NT2/D1 (cell line): ENCODE measurements at regions not wholly inside any gene's neighbourhood (a gene's known extent, or its start where the extent isn't known, plus 50 kb on each side); places are given as distances from the start of the nearest gene placed in this dataset.
A peak's percentile ranks its signal among the peaks of the same experiment; 100 is the strongest.
"Not testable (repeated sequence)": the region's sequence is repeated elsewhere in the genome, so short reads cannot be mapped to it uniquely, and the experiment has no call there.

Experiments used
- DNase-seq: peaks from one replicate; pipeline ENCODE4 v3.0.0-alpha.2; 2011; ENCODE audit warnings: low read depth, low spot score
- H3K27me3 ChIP-seq: 2 replicates; pipeline ENCODE4 v1.6.0; 2011; ENCODE audit warnings: mild to moderate bottlenecking; ENCODE audit not compliant: insufficient read length, insufficient read depth
- H3K36me3 ChIP-seq: 2 replicates; pipeline ENCODE4 v1.6.1; 2011; ENCODE audit warnings: mild to moderate bottlenecking, low read length, mixed read lengths; ENCODE audit not compliant: insufficient read depth, insufficient read length
- H3K4me1 ChIP-seq: 2 replicates; pipeline ENCODE4 v1.5.1; 2011; ENCODE audit not compliant: insufficient read depth, insufficient read length
- H3K4me3 ChIP-seq: 2 replicates; pipeline ENCODE4 v1.5.1; 2011; ENCODE audit warnings: low read depth; ENCODE audit not compliant: insufficient read length
- H3K9ac ChIP-seq: 2 replicates; pipeline ENCODE4 v1.6.0; 2011; ENCODE audit warnings: low read depth; ENCODE audit not compliant: insufficient read length
- H3K9me3 ChIP-seq: 2 replicates; pipeline ENCODE4 v1.5.1; 2011; ENCODE audit warnings: mild to moderate bottlenecking, low read length; ENCODE audit not compliant: insufficient read depth
- SUZ12 ChIP-seq: IDR thresholded peaks from 2 replicates; pipeline ENCODE4 v1.6.1; 2011; ENCODE audit not compliant: insufficient read length, insufficient read depth; ENCODE audit errors: extremely low read depth
- YY1 ChIP-seq: IDR thresholded peaks from 2 replicates; pipeline ENCODE4 v1.6.1; 2011; ENCODE audit not compliant: insufficient read length, insufficient read depth
- ZNF274 ChIP-seq: IDR thresholded peaks from 2 replicates; pipeline ENCODE4 v1.6.1; 2011; ENCODE audit warnings: mild to moderate bottlenecking, low read depth, low read length

DNA sequence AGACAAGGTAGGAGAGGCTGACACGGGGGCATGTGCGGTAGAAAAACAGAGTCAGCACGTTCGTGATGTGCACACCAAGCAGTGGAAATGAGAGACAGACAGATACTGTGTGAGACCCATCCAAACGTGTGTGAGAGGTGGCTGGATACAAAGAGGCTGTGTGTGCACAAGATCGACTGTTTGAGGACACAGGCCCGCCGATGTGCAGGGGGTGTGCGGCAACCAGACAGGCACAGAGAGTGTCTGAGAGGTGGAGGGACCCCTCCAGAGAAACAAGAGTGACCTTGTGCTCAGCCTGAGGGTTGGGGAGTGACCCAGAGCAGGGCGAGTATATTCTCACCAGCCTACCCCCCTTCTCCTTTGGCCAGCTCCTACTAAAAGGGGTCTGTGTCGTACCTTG lies 97.8 kb upstream of the IPO9 start:
- no peak overlapping the region for H3K9ac ChIP-seq
- TF ChIP-seq SUZ12 = no peak
- TF ChIP-seq ZNF274 = no peak
- TF ChIP-seq YY1 = no peak
- H3K36me3 ChIP-seq = no peaks in the 10 kb centered on the region
- H3K4me1 ChIP-seq = peaks cover 10% of the 10 kb centered on the region
- no peaks in the 10 kb centered on the region for H3K9me3 ChIP-seq
- no peaks in the 10 kb centered on the region for H3K27me3 ChIP-seq
- DNase-seq = no peak
- H3K4me3 ChIP-seq = no peak overlapping the region

DNA sequence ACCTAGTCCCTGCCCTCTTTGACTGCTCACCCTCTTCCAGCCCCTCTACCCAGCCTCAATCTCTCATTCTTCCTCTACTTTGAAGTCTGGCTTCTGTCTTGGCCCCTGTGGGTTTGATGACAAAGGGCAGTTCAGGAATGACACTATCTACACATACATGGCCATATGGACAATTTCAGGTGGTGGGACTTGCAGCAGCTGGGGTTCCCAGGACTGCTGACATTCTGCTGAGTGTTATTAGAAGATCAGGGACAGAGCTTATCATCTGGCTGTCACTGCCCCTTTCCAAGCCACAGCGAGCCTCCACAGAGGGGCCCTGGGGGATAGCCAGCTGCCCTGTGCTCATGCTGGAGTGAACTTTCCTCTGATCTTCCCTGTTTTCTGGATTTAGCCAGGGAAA lies 97.4 kb upstream of the IPO9 start:
- Histone ChIP-seq H3K27me3 (no peaks in the 10 kb centered on the region), H3K9me3 (no peaks in the 10 kb centered on the region), H3K4me1 (peaks cover 14% of the 10 kb centered on the region), H3K36me3 (no peaks in the 10 kb centered on the region), H3K9ac (no peak overlapping the region), H3K4me3 (no peak overlapping the region)
- DNase-seq = no peak
- no peak for TF ChIP-seq ZNF274
- TF ChIP-seq YY1 = no peak
- TF ChIP-seq SUZ12 = no peak

- H3K27me3 ChIP-seq = no peaks in the 10 kb centered on the region
- H3K36me3 ChIP-seq = no peaks in the 10 kb centered on the region
- H3K9me3 ChIP-seq = no peaks in the 10 kb centered on the region
- TF ChIP-seq ZNF274 (no peak), YY1 (no peak)
- H3K9ac ChIP-seq = no peak overlapping the region
- peaks cover 21% of the 10 kb centered on the region for H3K4me1 ChIP-seq
- no peak overlapping the region for H3K4me3 ChIP-seq
- no peak for DNase-seq
Observed at GRCh38 chr1:201732351-201732750, 96.6 kb upstream of the IPO9 start.

DNA sequence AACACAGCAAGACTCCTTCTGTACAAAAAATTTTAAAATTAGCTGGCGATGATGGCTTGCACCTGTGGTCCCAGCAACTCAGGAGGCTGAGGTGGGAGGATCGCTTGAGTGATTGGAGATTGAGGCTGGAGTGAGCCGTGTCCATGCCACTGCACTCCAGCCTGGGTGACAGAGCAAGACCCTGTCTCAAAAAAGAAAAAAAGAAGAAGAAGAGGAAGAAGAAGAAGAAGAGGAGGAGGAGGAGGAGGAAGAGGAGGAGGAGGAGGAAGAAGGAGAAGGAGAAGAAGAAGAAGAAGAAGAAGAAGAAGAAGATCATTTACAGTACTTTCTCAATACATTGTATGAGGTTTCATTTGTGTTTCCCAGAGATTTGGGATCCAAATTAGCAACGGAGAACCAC lies 94.7 kb upstream of the IPO9 start:
- not testable (repeated sequence) for H3K36me3 ChIP-seq, H3K27me3 ChIP-seq, H3K9ac ChIP-seq, H3K9me3 ChIP-seq, H3K4me3 ChIP-seq, DNase-seq
- peaks cover 31% of the 10 kb centered on the region for H3K4me1 ChIP-seq

GRCh38 chr1:201734786-201735185 lies 94.2 kb upstream of the IPO9 start:
- Histone ChIP-seq H3K36me3 (no peaks in the 10 kb centered on the region), H3K27me3 (no peaks in the 10 kb centered on the region), H3K9me3 (no peaks in the 10 kb centered on the region), H3K4me3 (no peak overlapping the region), H3K9ac (no peak overlapping the region), H3K4me1 (peaks cover 31% of the 10 kb centered on the region)
- TF ChIP-seq YY1 (no peak), ZNF274 (no peak), SUZ12 (no peak)
- DNase-seq = no peak

DNA sequence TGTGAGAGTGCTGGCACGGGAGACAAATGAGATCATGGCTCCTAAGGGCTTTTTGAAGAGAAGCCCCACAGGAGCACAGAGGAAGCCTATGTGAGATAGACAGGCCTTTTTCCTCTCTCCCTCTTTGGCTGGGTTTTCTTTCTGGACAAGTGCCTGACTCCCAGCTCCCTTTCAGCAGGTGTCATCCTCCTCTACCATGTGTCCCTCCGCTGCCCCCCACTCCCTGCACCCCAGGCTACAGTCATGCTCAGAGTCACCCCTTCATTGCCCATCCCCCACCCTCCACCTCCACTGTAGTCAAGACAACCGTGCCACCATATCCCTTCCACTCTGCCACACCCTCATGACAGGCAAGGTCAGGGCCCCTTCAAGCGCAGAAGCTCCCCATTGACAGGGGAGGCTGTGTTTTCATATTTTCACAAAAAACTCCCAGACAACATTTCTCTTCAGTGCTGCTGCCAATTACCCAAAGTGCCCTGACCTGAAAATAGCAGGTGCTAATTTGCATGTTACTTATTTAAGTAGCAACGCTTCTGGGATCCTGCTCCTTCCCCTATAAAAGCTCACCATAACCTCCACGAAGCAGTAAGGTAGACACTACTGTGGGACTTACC lies 92.1 kb upstream of the IPO9 start:
- DNase-seq = no peak
- no peaks in the 10 kb centered on the region for H3K36me3 ChIP-seq
- no peaks in the 10 kb centered on the region for H3K27me3 ChIP-seq
- no peak overlapping the region for H3K4me3 ChIP-seq
- no peaks in the 10 kb centered on the region for H3K9me3 ChIP-seq
- no peak for TF ChIP-seq YY1
- H3K4me1 ChIP-seq = peaks cover 37% of the 10 kb centered on the region
- H3K9ac ChIP-seq = peak overlapping the region; percentile 1

DNA sequence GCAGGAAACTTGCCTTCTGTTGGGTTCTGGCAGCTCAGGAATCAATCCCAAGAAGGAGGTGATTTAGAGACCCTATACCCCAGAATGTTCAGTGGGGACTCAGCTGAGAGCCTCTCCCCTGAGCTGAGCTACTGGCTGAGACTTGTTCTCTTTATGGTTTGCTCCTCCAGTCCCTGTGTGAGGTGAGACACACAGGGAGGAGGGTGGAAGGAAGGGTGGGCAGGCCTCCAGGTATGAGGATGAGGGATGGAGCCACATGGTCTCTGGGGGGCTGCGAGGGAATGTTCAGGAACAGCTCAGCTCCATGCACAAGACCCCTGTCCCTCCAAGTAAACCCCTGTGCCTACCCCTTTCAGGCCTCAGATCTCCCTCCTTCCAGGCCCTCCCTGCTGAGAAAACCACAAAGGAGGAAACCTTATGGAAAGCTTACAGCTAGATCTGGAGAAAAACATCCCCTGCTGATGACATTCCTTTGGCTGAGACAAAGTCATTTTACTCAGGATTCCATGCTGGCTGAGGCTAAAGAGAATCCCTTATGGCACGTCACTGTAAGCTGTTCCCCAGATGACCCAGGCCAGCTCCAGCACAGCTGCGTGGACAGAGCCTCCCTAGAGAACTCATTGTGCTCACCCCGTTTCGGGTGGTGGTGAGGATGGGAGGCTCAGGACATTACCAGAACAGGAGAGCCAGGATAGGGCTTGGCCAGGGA lies 91.5 kb upstream of the IPO9 start:
- Histone ChIP-seq H3K9me3 (no peaks in the 10 kb centered on the region), H3K27me3 (no peaks in the 10 kb centered on the region), H3K9ac (peak overlapping the region; percentile 51), H3K4me1 (peaks cover 39% of the 10 kb centered on the region), H3K36me3 (no peaks in the 10 kb centered on the region), H3K4me3 (peak overlapping the region; percentile 0)
- TF ChIP-seq ZNF274 = no peak
- no peak for TF ChIP-seq YY1
- TF ChIP-seq SUZ12 = no peak
- DNase-seq = peak; percentile 96
